Thoracic aorta (tissue), 2 donors: ENCODE measurements at regions not wholly inside any gene's neighbourhood (a gene's known extent, or its start where the extent isn't known, plus 50 kb on each side); places are given as distances from the start of the nearest gene placed in this dataset.

Experiments used
- ATAC-seq: fragments of 150-250 bp; one replicate; pipeline ENCODE4 v1.8.0; 2017; ENCODE audit warnings: low read depth; ENCODE audit not compliant: insufficient number of reproducible peaks, low FRiP score
- DNase-seq: peaks from one replicate; pipeline ENCODE4 v3.0.0-alpha.2; 2020; ENCODE audit warnings: low spot score
- H3K27ac ChIP-seq, 2 donors: fragments of 200-600 bp; sonication (generic); 1 replicate in 1 of 2; 2 replicates in 1 of 2; pipeline ENCODE4 v1.5.1; 2016; ENCODE audit warnings: mild to moderate bottlenecking in 2 of 2, moderate library complexity in 2 of 2
- H3K27me3 ChIP-seq: fragments of 200-600 bp; sonication (generic); replicated peaks from 2 replicates; pipeline ENCODE4 v1.6.0; 2016; ENCODE audit warnings: mild to moderate bottlenecking; ENCODE audit not compliant: insufficient read depth
- H3K36me3 ChIP-seq: fragments of 200-600 bp; sonication (generic); one replicate; pipeline ENCODE4 v1.5.1; 2016
- H3K4me1 ChIP-seq, 2 donors: fragments of 200-600 bp; sonication (generic); 1 replicate in 1 of 2; 2 replicates in 1 of 2; pipeline versions ENCODE4 v1.5.1 to v1.6.0; 2016; ENCODE audit warnings: low read depth in 2 of 2, mild to moderate bottlenecking in 1 of 2; ENCODE audit not compliant: control insufficient read depth in 1 of 2
- H3K4me3 ChIP-seq: fragments of 200-600 bp; sonication (generic); 2 replicates; pipeline ENCODE4 v1.5.1; 2016; ENCODE audit warnings: mild to moderate bottlenecking
- H3K9me3 ChIP-seq: fragments of 200-600 bp; sonication (generic); 2 replicates; pipeline ENCODE4 v1.5.1; 2016
- CTCF ChIP-seq: fragments of 200-600 bp; sonication (generic); IDR thresholded peaks from one replicate; pipeline ENCODE4 v1.5.1; 2019; ENCODE audit warnings: antibody characterized with exemption

- H3K27ac ChIP-seq, result no peak overlapping the region
- no peaks in the 10 kb centered on the region for H3K36me3 ChIP-seq
- no peak for TF ChIP-seq CTCF
- H3K27me3 ChIP-seq, result no peaks in the 10 kb centered on the region
- H3K4me3 ChIP-seq, result no peak overlapping the region
- no peaks in the 10 kb centered on the region for H3K9me3 ChIP-seq
- ATAC-seq (no peak), DNase-seq (no peak)
- H3K4me1 ChIP-seq, result no peaks in the 10 kb centered on the region
Measured at GRCh38 chr11:23974051-23974450, 522.8 kb upstream of the LUZP2 start.

- TF ChIP-seq CTCF, result no peak
- ATAC-seq (no peak), DNase-seq (no peak)
- H3K9me3 ChIP-seq, result no peaks in the 10 kb centered on the region
- no peaks in the 10 kb centered on the region for H3K36me3 ChIP-seq
- H3K4me1 ChIP-seq, result no peaks in the 10 kb centered on the region
- no peak overlapping the region for H3K4me3 ChIP-seq
- H3K27ac ChIP-seq, result no peak overlapping the region
- H3K27me3 ChIP-seq, result no peaks in the 10 kb centered on the region
Measured at GRCh38 chr11:23974601-23975000, 522.3 kb upstream of the LUZP2 start.

GRCh38 chr11:23976426-23976825, 520.4 kb upstream of the LUZP2 start:
- no peak for DNase-seq
- no peak overlapping the region for H3K4me3 ChIP-seq
- no peak for ATAC-seq
- no peaks in the 10 kb centered on the region for H3K27me3 ChIP-seq
- no peaks in the 10 kb centered on the region for H3K4me1 ChIP-seq
- no peak for TF ChIP-seq CTCF
- no peaks in the 10 kb centered on the region for H3K9me3 ChIP-seq
- H3K36me3 ChIP-seq, result no peaks in the 10 kb centered on the region
- peak overlapping the region in 1 of 2 donors; percentile 9 for H3K27ac ChIP-seq

- Histone ChIP-seq H3K4me3 (no peak overlapping the region), H3K36me3 (no peaks in the 10 kb centered on the region), H3K9me3 (no peaks in the 10 kb centered on the region), H3K4me1 (no peaks in the 10 kb centered on the region), H3K27ac (peak overlapping the region in 1 of 2 donors; percentile 9), H3K27me3 (no peaks in the 10 kb centered on the region)
- ATAC-seq (no peak), DNase-seq (no peak)
- TF ChIP-seq CTCF, result no peak
Measured at GRCh38 chr11:23976841-23977271, 520.0 kb upstream of the LUZP2 start.

GRCh38 chr11:23988381-23989006, 508.4 kb upstream of the LUZP2 start:
- Histone ChIP-seq H3K4me3 (no peak overlapping the region), H3K9me3 (no peaks in the 10 kb centered on the region), H3K27ac (no peak overlapping the region), H3K27me3 (no peaks in the 10 kb centered on the region), H3K4me1 (no peaks in the 10 kb centered on the region), H3K36me3 (no peaks in the 10 kb centered on the region)
- no peak for TF ChIP-seq CTCF
- DNase-seq (no peak), ATAC-seq (no peak)
